ENCODE measurements at regions not wholly inside any gene's neighbourhood (a gene's known extent, or its start where the extent isn't known, plus 50 kb on each side); places are given as distances from the start of the nearest gene placed in this dataset.
"Not testable (repeated sequence)": the region's sequence is repeated elsewhere in the genome, so short reads cannot be mapped to it uniquely, and the experiment has no call there.

- TF ChIP-seq, protein P1, sequence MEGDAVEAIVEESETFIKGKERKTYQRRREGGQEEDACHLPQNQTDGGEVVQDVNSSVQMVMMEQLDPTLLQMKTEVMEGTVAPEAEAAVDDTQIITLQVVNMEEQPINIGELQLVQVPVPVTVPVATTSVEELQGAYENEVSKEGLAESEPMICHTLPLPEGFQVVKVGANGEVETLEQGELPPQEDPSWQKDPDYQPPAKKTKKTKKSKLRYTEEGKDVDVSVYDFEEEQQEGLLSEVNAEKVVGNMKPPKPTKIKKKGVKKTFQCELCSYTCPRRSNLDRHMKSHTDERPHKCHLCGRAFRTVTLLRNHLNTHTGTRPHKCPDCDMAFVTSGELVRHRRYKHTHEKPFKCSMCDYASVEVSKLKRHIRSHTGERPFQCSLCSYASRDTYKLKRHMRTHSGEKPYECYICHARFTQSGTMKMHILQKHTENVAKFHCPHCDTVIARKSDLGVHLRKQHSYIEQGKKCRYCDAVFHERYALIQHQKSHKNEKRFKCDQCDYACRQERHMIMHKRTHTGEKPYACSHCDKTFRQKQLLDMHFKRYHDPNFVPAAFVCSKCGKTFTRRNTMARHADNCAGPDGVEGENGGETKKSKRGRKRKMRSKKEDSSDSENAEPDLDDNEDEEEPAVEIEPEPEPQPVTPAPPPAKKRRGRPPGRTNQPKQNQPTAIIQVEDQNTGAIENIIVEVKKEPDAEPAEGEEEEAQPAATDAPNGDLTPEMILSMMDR (conservative IDR thresholded peaks at IDR 0.05; ENCODE audit: low read depth in 2 of 2), result not testable (repeated sequence)
- TF ChIP-seq POLR2AphosphoS5 (IDR thresholded peaks at IDR 0.05; ENCODE audit: low read depth); NANOG (IDR thresholded peaks at IDR 0.05; ENCODE audit: borderline replicate concordance); EZH2phosphoT487 (IDR thresholded peaks at IDR 0.05; ENCODE audit: unreplicated experiment): not testable (repeated sequence)
These were observed 315.6 kb downstream of the RAD51AP2 start for GRCh38 chr2:17202628-17203027.

Data from GM23338 (cell line).